HCT116 (cell line): ENCODE measurements at regions not wholly inside any gene's neighbourhood (a gene's known extent, or its start where the extent isn't known, plus 50 kb on each side); places are given as distances from the start of the nearest gene placed in this dataset.

Experiments used
- ATAC-seq: fragments of 200-7000 bp; cut with Tn5 transposase; 2 replicates; pipeline ENCODE4 v1.9.1; 2020; ENCODE audit warnings: mild to moderate bottlenecking, moderate library complexity
- BruUV-seq: library from RNA; stranded (reverse); fragments of 400-500 nt; replicated peaks from 2 replicates; lab custom pipeline; 2021; lab: Mats Ljungman, UMichigan
- CTCF ChIA-PET: fragments of 300-600 bp; sonication (Branson Sonifier 250); formaldehyde crosslinking; loops from one replicate; lab custom pipeline; 2021; ENCODE audit warnings: antibody characterized with exemption; lab: Charles Lee
- POLR2A ChIA-PET: fragments of 300-600, 350-600 bp; sonication (Branson Sonifier 250); formaldehyde crosslinking; loops from one replicate; lab custom pipeline; 2021; ENCODE audit warnings: antibody characterized with exemption; lab: Charles Lee
- RAD21 ChIA-PET, 2 experiments: fragments of 300-600 bp; sonication (Branson Sonifier 250); formaldehyde crosslinking; loops; one replicate each; lab custom pipeline; 2023; ENCODE audit warnings: low total read pairs in 2 of 2; ENCODE audit not compliant: uncharacterized antibody in 2 of 2, unreplicated experiment in 2 of 2, low non-redundant PET in 1 of 2; lab: Charles Lee
- DNase-seq: peaks from one replicate; pipeline ENCODE4 v3.0.0-alpha.2; 2010; ENCODE audit warnings: low read depth, low spot score
- H2AFZ ChIP-seq: fragments of 200-600 bp; shearing (Covaris generic), sonication (generic); 2 replicates; pipeline ENCODE4 v1.6.1; 2017; ENCODE audit warnings: low read depth, mixed run types, mixed read lengths, antibody characterized with exemption, low read length; ENCODE audit not compliant: poor library complexity, severe bottlenecking
- H3K27ac ChIP-seq: 2 replicates; pipeline ENCODE4 v1.5.1; 2012; ENCODE audit warnings: low read depth, low read length
- H3K27me3 ChIP-seq: fragments of 200-600 bp; sonication (generic); 2 replicates; pipeline ENCODE4 v1.6.1; 2016; ENCODE audit warnings: mixed run types, low read length, mixed read lengths; ENCODE audit not compliant: insufficient read depth
- H3K36me3 ChIP-seq, 2 experiments: fragments of 200-500 bp in 1 of 2; fragments of 200-600 bp in 1 of 2; sonication (Bioruptor generic) in 1 of 2; sonication (generic) in 1 of 2; 2 replicates each; pipeline versions ENCODE4 v1.5.1 to v1.6.1; 2014 to 2016; ENCODE audit warnings: low read length in 2 of 2, inconsistent platforms in 1 of 2, mixed read lengths in 1 of 2, mixed run types in 1 of 2; ENCODE audit not compliant: insufficient read depth in 2 of 2, control insufficient read depth in 1 of 2
- H3K4me1 ChIP-seq, 2 experiments: fragments of 200-600 bp in 1 of 2; sonication (generic) in 1 of 2; 2 replicates each; pipeline versions ENCODE4 v1.5.1 to v1.6.1; 2012 to 2017; ENCODE audit warnings: low read length in 2 of 2, inconsistent platforms in 1 of 2, mild to moderate bottlenecking in 1 of 2, mixed read lengths in 1 of 2, mixed run types in 1 of 2, moderate library complexity in 1 of 2; ENCODE audit not compliant: insufficient read depth in 2 of 2, control insufficient read depth in 1 of 2
- H3K4me2 ChIP-seq: fragments of 200-600 bp; sonication (generic); 2 replicates; pipeline ENCODE4 v1.6.1; 2017; ENCODE audit warnings: mixed run types, low read length, mixed read lengths
- H3K4me3 ChIP-seq, 2 experiments: fragments of 200-600 bp in 1 of 2; sonication (generic) in 1 of 2; replicated peaks in 1 of 2; 2 replicates each; pipeline ENCODE4 v1.5.1; 2011 to 2016; ENCODE audit warnings: low read length in 2 of 2, control low read depth in 1 of 2, low read depth in 1 of 2, mild to moderate bottlenecking in 1 of 2, mixed read lengths in 1 of 2, mixed run types in 1 of 2
- H3K79me2 ChIP-seq: fragments of 200-600 bp; sonication (generic); 2 replicates; pipeline ENCODE4 v1.6.1; 2017; ENCODE audit warnings: mild to moderate bottlenecking, mixed run types, low read length, moderate library complexity, mixed read lengths; ENCODE audit not compliant: insufficient read depth
- H3K9ac ChIP-seq: fragments of 200-600 bp; sonication (generic); 2 replicates; pipeline ENCODE4 v1.6.1; 2016; ENCODE audit warnings: low read length, mixed read lengths
- H3K9me2 ChIP-seq: fragments of 200-600 bp; sonication (generic), shearing (Covaris generic); 2 replicates; pipeline ENCODE4 v1.6.1; 2017; ENCODE audit warnings: mixed run types, mild to moderate bottlenecking, moderate library complexity; ENCODE audit not compliant: insufficient read depth
- H3K9me3 ChIP-seq, 2 experiments: fragments of 200-500 bp in 1 of 2; fragments of 200-600 bp in 1 of 2; sonication (Bioruptor generic) in 1 of 2; sonication (generic) in 1 of 2; 2 replicates each; pipeline ENCODE4 v1.6.1; 2014 to 2017; ENCODE audit warnings: low read length in 2 of 2, mixed read lengths in 2 of 2, inconsistent platforms in 1 of 2, low read depth in 1 of 2, mild to moderate bottlenecking in 1 of 2, mixed run types in 1 of 2, moderate library complexity in 1 of 2; ENCODE audit not compliant: control insufficient read depth in 1 of 2, insufficient read depth in 1 of 2
- H4K20me1 ChIP-seq: fragments of 200-600 bp; sonication (generic), shearing (Covaris generic); 2 replicates; pipeline ENCODE4 v1.6.1; 2017; ENCODE audit warnings: mixed run types, mild to moderate bottlenecking, moderate library complexity; ENCODE audit not compliant: insufficient read depth
- CBX3 ChIP-seq: IDR thresholded peaks from 2 replicates; pipeline ENCODE4 v1.6.1; 2012; ENCODE audit warnings: low read depth
- EGR1 ChIP-seq: IDR thresholded peaks from 2 replicates; pipeline ENCODE4 v1.6.1; 2012; ENCODE audit warnings: low read depth
- MAX ChIP-seq: IDR thresholded peaks from 2 replicates; pipeline ENCODE4 v1.6.1; 2012
- RAD21 ChIP-seq: IDR thresholded peaks from 2 replicates; pipeline ENCODE4 v1.6.1; 2012; ENCODE audit warnings: low read depth, mild to moderate bottlenecking
- SP1 ChIP-seq: IDR thresholded peaks from 2 replicates; pipeline ENCODE4 v1.6.1; 2012; ENCODE audit warnings: low read depth
- ZBTB33 ChIP-seq: IDR thresholded peaks from 2 replicates; pipeline ENCODE4 v1.6.1; 2011; ENCODE audit warnings: mild to moderate bottlenecking, low read length, moderate library complexity; ENCODE audit not compliant: insufficient replicate concordance; ENCODE audit errors: extremely low read depth
- intact Hi-C: fragments of 100-400 bp; cut with micrococcal nuclease; formaldehyde crosslinking; loops from 2 replicates; pipeline ENCODE4 v1.10.0; 2022

GRCh38 chr2:239676716-239677452 is 276.1 kb upstream of the HDAC4 start:
- DNase-seq: no peak
- Histone ChIP-seq H3K9me3 (no peaks in the 10 kb centered on the region), H3K27me3 (peaks cover 34% of the 10 kb centered on the region), H3K4me3 (no peak overlapping the region), H3K9ac (no peak overlapping the region), H3K9me2 (no peaks in the 10 kb centered on the region), H3K36me3 (no peaks in the 10 kb centered on the region), H3K4me1 (no peaks in the 10 kb centered on the region), H3K27ac (no peak overlapping the region), H4K20me1 (no peaks in the 10 kb centered on the region), H2AFZ (no peak overlapping the region), H3K79me2 (no peaks in the 10 kb centered on the region), H3K4me2 (no peak overlapping the region)
- intact Hi-C loops: no loop called here
- ChIA-PET POLR2A (no interaction called here), RAD21 (no interaction called here), CTCF (no interaction called here)
- TF ChIP-seq SP1 (no peak), EGR1 (no peak), CBX3 (no peak), MAX (no peak), RAD21 (no peak), ZBTB33 (no peak)
- BruUV-seq: no TSS peak
- no peak for ATAC-seq
